Inflammatory macrophage treated with lipopolysaccharide for 1 hour (primary cell): ENCODE measurements at regions not wholly inside any gene's neighbourhood (a gene's known extent, or its start where the extent isn't known, plus 50 kb on each side); places are given as distances from the start of the nearest gene placed in this dataset.

Source experiments
- DNase-seq, 2 donors: peaks; one replicate each; pipeline ENCODE4 v3.0.0-alpha.2; 2020 to 2022

- DNase-seq: no peak
Measured at GRCh38 chr5:68727931-68728330, 365.9 kb upstream of the SLC30A5 start.

GRCh38 chr5:68729678-68730077 lies 364.1 kb upstream of the SLC30A5 start:
- DNase-seq: no peak

GRCh38 chr5:68730220-68730978 lies 363.4 kb upstream of the SLC30A5 start:
- no peak for DNase-seq

GRCh38 chr5:68730979-68731654 lies 362.7 kb upstream of the SLC30A5 start:
- no peak for DNase-seq

- no peak for DNase-seq
Measured at GRCh38 chr5:68732251-68732650, 361.6 kb upstream of the SLC30A5 start.

- DNase-seq: no peak
Measured at GRCh38 chr5:68734781-68735180, 359.0 kb upstream of the SLC30A5 start.

GRCh38 chr5:68738236-68738635 lies 355.6 kb upstream of the SLC30A5 start:
- no peak for DNase-seq

- no peak for DNase-seq
Measured at GRCh38 chr5:68738841-68739240, 355.0 kb upstream of the SLC30A5 start.

GRCh38 chr5:68739752-68740151 lies 354.1 kb upstream of the SLC30A5 start:
- DNase-seq: no peak

GRCh38 chr5:68740226-68740910 lies 353.4 kb upstream of the SLC30A5 start:
- DNase-seq: no peak

GRCh38 chr5:68744206-68744605 lies 349.6 kb upstream of the SLC30A5 start:
- DNase-seq: no peak

- no peak for DNase-seq
Measured at GRCh38 chr5:68745448-68745847, 348.4 kb upstream of the SLC30A5 start.

GRCh38 chr5:68746220-68746619 lies 347.6 kb upstream of the SLC30A5 start:
- DNase-seq: no peak

GRCh38 chr5:68746643-68747420 lies 347.0 kb upstream of the SLC30A5 start:
- no peak for DNase-seq

- DNase-seq: no peak
Measured at GRCh38 chr5:68747521-68747920, 346.3 kb upstream of the SLC30A5 start.

GRCh38 chr5:68748101-68748500 lies 345.7 kb upstream of the SLC30A5 start:
- DNase-seq: no peak

- no peak for DNase-seq
Measured at GRCh38 chr5:68749077-68749476, 344.7 kb upstream of the SLC30A5 start.

GRCh38 chr5:68749631-68750030 lies 344.2 kb upstream of the SLC30A5 start:
- no peak for DNase-seq

- DNase-seq: no peak
Measured at GRCh38 chr5:68751661-68752060, 342.2 kb upstream of the SLC30A5 start.

GRCh38 chr5:68754536-68754935 lies 339.3 kb upstream of the SLC30A5 start:
- DNase-seq: no peak

- no peak for DNase-seq
Measured at GRCh38 chr5:68755293-68755692, 338.5 kb upstream of the SLC30A5 start.

GRCh38 chr5:68757006-68757405 lies 336.8 kb upstream of the SLC30A5 start:
- DNase-seq: no peak

- no peak for DNase-seq
Measured at GRCh38 chr5:68757626-68758212, 336.1 kb upstream of the SLC30A5 start.
